SU-DHL-6 (cell line): ENCODE measurements at regions not wholly inside any gene's neighbourhood (a gene's known extent, or its start where the extent isn't known, plus 50 kb on each side); places are given as distances from the start of the nearest gene placed in this dataset.

ENCODE experiments used
- CTCF ChIP-seq: fragments of 200-600 bp; sonication (generic); IDR thresholded peaks from one replicate; pipeline ENCODE4 v1.5.1; 2017; ENCODE audit warnings: antibody characterized with exemption, mild to moderate bottlenecking, low read length, moderate library complexity; ENCODE audit not compliant: insufficient read depth, poor library complexity, severe bottlenecking
- EZH2phosphoT487 ChIP-seq: fragments of 200-600 bp; sonication (generic), shearing (Covaris generic); conservative IDR thresholded peaks from 2 replicates; pipeline ENCODE4 v1.6.1; 2018; ENCODE audit warnings: mild to moderate bottlenecking, antibody characterized with exemption, low read length, moderate library complexity, mixed read lengths

- no peak for TF ChIP-seq CTCF
- TF ChIP-seq EZH2phosphoT487, result no peak
Observed at GRCh38 chr9:103362986-103363385, 367.9 kb downstream of the CYLC2 start.
